ENCODE measurements at regions not wholly inside any gene's neighbourhood (a gene's known extent, or its start where the extent isn't known, plus 50 kb on each side); places are given as distances from the start of the nearest gene placed in this dataset.

GRCh38 chr11:119520400-119520799, 97.4 kb upstream of the THY1 start:
- ATAC-seq = no peak

DNA sequence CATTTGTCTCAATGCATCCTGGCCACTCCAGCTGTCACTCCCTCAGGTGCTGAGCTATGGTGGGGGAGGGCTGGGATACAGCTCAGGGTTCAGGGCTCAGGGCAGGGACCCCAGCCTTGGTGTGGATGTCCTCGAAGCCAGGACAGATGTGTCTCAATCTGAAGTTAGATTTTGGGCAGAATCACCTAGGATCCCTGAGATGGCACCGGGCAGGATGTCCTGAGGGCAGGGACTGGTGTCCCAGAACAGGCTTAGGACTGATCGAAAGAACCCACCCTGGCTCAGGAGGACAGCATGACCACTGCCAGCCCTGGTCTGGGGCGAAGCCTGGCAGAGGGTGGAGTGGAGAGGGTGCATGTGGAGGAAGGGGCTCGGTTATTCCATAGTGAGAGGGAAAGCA, 96.8 kb upstream of the THY1 start:
- ATAC-seq = no peak

DNA sequence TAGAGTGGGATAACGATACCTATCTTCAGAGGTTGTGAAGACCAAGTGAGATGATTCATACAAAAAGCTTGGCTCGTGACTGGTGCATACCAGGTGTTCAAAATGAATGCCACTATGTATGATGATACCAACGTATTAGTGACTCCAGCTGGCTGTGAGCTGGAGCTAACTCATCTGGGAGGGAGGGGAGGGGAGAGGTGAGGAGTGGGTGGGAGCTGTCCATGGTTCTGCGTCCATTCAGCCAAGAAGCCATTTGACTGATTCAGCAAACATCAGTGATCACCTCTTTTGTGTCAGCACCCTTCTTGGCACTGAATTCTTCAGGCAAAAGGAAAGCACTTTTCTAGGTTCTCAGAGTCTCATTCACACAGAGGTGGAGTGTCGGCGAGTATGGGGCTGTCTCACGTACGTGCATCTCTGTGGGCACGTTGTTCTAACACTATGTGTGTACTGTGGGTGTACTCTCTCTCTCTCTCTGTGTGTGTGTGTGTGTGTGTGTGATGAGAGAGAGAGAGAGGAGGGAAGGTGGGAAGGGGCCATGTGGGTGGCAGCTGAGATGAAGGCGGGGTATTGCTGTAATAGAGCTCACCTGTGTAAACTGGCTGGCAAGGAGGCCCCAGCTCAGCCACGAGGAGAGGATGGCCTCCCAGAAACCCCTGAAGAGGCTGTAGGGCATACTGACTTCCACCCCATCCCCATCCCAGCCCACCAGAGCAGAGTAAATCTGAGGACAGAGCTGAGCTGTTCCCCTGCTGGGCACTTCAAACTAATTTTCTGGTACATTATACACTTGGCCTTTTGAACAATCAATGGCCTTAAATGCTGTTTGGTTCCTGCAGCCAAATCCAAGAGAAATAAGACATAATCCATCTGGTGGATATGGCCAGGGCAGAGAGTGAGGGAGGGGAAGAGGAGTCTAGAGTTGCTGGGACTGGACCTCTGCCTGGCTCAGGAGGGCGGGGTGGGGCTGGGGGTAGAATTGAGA, 96.1 kb upstream of the THY1 start:
- peak; percentile 34 for ATAC-seq

GRCh38 chr11:119515771-119516400, 92.9 kb upstream of the THY1 start:
- no peak for ATAC-seq

GRCh38 chr11:119513806-119514170, 90.8 kb upstream of the THY1 start:
- ATAC-seq = no peak

DNA sequence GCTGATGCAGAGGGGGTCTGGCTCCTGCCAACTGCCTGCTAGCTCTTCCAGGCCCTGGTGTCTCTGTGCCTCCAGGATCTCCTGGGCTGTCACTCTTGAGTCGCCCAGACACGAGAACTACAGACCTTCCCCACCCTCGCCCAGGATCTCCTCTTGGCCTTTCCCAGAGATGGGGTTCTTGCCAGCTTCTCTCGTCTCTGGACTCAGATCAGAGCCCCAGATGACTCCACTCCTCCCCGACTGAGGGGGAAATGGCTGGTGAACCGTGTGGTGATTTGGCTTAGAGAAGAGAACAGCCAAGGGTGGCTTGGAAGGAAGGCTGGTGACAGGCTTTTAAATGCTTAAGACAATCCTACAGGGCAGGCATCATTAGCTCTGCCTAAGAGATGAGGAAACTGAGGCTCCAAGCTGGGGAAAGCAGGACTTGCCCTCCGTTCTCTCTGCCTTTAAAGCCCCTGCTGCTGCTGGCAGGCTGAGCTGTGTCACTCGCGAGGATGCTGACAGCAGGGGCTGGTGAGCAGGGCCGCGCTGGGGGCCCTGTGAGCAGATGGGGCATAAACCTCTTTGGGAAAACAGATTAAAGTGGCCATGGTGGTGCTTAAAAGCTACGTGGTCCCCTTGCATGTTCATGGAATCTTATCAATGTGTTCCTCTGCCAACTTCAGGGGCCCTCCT, 90.3 kb upstream of the THY1 start:
- no peak for ATAC-seq

DNA sequence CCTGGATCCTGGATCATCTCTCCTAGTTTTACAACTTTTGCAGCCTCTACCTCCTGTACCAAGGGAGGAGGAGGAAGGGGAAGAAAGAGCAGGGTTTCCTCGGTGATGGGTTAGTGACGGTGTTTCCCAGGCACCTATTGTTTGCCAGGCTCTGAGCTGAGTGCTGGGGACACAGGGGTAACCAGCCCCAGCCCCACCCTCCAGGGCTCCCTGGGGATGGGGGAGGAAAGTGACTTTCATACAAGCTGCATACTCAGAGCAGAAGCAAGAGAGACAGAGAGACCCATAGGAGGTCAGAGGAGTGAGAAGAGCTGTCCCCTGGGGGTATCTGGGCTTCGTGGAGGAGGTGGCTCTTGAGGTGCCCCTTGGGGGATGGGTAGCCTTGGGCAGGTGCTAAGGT, 89.4 kb upstream of the THY1 start:
- peak; percentile 33 for ATAC-seq

DNA sequence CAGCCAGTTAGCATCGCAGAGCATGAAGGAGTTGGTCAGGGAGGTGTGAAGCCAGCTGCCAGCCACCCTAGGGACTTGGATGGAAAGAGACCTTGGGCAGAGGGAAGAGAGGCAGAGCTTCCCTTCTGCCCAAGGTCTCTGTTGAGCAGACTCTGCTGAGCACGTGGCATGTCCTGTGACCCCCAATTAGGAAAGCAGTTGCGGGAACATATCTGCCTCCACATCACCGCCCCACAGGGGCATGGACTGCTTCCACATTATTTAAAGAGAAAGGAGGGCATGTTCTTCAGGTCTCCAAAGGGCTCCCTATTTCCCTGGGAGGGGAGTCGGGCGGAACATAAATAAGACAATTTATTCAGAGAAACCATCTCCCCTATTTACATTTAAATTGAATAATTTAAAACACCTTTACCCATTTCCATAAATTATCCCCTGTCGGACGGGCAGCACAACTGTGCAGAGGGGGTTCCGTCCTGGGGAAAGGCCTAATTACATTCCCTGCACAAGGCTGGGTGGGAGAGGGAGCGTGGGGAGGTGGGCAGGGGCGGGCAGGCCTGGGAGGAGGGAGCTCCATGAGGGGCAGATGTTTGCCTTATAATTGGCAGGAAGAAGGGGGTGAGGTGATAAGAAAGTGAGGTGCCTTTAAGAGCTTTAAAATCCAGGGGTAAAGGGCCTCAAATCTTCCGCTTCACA, 88.8 kb upstream of the THY1 start:
- no peak for ATAC-seq

DNA sequence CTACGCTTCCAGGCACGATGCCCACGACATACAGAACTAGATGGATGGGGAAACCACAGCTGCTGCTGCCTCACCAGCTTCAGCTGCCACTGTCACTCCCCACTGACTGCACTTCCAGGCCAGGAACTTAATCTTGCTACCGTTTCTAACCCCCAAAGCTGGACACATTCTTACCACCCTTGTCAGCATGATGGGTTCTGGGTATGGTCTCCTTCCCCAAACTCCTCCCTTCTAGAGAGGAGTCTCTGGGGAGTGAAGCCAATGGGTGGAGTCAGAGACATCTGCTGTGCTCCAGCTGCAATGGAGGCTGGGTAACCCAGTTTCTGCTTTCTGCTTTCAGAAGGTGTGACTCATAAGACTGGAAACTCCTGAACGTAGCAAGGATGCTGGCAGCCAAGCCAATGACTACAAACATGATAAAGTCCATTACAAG, 87.0 kb upstream of the THY1 start:
- peak; percentile 89 for ATAC-seq

DNA sequence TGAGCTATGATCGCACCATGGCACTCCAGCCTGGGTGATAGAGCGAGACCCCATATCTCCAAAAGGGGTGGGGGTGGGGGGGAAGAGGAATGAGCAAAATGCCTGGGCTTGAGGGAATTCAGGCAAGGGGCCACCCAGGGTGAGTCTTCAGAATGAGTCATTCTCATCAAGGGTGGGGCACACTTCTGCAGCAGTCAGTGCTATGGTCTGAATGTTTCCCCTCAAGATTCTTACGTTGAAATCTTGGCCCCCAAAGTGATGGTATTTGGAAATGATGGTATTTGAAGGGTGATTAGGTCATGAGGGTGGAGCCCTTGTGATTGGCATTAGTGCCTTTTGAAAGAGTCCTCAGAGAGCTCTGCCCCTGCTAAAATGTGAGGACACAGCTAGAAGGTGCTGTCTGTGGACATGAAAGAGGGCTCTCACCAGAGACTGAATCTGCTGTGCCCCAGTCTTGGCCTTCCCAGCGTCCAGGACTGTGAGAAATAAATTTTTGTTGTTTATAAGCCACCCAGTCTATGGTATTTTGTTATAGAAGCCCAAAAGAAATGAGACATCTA, 86.4 kb upstream of the THY1 start:
- ATAC-seq = peak; percentile 27

- no peak for ATAC-seq
Observed at GRCh38 chr11:119506436-119506835, 83.5 kb upstream of the THY1 start.

DNA sequence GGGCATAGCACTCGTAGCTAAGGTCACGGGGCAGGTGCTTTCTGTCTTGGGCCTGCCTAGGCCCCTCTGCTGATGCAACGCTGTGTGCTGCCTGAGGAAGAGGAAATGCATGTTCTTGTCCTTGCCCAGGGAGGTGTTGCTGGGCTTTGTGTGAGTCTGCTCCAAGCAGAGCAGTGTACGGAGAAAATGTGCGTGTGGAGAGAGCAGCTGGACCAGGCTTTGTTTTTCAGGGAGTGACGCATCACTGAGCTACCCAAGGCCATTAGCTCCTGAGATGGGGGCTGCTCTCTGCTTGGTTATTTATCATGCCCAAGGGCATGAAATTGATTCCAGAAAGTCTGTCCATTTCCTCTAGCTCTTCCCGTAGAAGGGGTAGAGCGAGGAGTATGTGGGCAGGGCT, 82.9 kb upstream of the THY1 start:
- ATAC-seq = no peak

- no peak for ATAC-seq
Observed at GRCh38 chr11:119505071-119505470, 82.1 kb upstream of the THY1 start.

GRCh38 chr11:119504371-119504770, 81.4 kb upstream of the THY1 start:
- ATAC-seq = no peak

GRCh38 chr11:119501777-119502405, 78.9 kb upstream of the THY1 start:
- peak; percentile 53 for ATAC-seq

DNA sequence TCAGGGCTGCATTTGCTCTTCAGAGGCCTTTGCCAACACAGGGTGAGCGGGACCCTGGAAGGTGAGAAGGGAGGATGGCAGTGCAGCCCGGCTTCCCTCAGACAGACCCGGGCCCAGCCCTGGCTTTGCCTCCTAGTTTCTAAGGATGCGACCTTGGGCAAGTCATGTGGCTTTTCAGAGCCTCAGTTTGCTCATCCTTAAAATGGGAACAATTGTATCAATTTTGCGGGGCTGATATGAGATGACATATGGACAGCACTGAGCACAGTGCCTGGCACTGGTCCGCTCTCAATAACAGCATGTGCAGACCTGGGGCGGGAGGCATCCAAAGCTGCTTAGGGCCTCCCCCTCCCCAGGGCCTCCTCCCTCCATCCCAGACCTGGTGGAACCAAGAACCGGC, 74.7 kb upstream of the THY1 start:
- no peak for ATAC-seq

DNA sequence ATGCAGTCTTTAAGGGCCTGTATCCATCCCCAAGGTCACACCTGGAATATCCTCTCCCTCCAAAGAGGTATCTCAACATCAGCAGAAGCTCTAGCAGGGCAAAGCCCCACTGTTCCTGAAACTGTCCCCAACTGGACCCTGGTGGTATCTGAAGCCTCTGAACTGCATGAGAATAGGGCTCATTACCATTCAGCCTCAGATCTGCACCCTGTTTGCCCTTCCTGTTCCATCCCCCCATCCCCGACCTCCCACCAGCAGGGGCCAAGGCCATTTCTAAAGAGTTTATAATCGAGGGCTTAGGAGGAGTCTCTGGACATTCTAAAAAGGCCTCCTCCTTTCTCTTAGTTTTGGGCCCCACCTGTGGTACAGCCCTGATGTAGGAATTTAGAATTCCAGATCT, 74.0 kb upstream of the THY1 start:
- no peak for ATAC-seq

DNA sequence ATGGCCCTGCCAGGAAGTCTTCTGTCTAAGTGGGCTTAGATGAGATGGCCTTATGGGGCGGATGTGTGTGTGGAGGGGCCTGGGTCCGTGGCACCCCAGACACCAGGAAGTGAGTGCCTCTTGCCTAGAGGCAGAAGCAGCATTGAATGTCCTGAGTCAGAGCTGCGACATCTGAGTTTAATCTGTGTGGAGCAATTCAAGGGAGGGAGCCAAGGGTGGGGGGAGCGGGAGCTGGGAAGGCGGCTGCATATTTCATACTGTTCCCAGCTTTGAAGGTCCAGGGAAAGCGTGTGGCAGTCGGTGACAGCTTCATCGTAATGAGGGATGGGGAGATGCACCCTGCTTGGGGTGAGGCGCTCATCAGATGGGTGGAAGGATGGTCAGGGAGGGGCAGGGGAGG, 73.5 kb upstream of the THY1 start:
- ATAC-seq = no peak

DNA sequence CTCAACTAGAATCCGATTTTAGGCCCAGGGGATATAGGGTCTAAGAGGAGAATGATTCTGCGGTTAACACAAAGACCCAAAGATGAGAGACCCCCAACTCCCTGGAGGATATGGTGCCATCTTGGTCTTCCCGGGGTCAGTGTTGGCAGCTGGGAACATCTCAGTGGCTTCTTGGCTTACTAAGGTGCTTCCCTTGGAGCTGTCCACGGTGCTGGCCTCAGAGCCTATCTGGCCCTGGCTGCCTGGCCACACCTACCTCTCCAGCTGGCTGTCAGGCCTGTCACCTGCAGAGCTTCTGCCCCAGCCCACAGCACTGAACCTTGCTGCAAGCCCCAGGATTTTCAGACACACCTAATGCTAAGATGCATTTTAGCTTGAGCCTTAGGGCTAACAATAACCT, 70.7 kb upstream of the THY1 start:
- peak; percentile 74 for ATAC-seq

- ATAC-seq = no peak
Observed at GRCh38 chr11:119491753-119492510, 69.0 kb upstream of the THY1 start.

Measured in esophagus mucosa (tissue), 1 donor.